ENCODE measurements at regions not wholly inside any gene's neighbourhood (a gene's known extent, or its start where the extent isn't known, plus 50 kb on each side); places are given as distances from the start of the nearest gene placed in this dataset.

DNA sequence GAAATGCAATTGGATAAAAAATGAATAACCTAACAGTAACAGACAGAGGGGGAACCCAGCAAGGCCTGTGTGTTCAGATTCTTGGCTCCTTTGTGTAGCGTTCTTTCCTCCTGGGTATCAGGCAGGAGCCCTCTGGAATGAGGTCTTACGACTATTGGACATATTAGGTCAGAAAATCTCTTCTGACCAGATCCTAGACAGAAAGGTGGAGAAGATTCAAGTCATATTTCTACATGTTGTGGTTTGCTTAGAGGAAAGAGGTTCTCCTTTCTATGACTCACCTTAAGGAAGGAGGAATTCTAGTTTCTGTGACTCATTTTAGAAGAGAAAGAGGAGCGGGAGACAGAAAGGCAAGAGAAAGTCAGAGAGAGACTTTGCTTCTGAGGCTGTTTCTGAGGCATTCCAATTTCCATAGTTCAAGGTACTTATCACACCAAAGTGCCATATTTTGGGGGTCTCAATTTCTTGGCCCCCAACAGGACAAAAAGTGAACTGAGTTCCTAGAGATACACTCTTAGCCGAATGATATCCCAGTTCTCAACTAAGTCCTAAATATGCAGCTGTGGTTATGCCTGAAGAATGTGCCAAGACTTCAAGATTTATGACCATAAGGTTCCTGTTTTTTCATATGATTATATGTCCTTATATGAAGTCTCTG, 618.6 kb downstream of the ZEB2 start:
- Mint-ChIP-seq H3K36me3 (no peaks in the 10 kb centered on the region), H3K4me1 (peaks cover 4% of the 10 kb centered on the region), H3K27ac (no peak overlapping the region), H3K4me3 (no peak overlapping the region), H3K27me3 (ENCODE audit: low read depth) (no peaks in the 10 kb centered on the region), H3K9me3 (no peaks in the 10 kb centered on the region)
- DNase-seq (ENCODE audit: low spot score in 2 of 2, unreplicated experiment in 2 of 2) = no peak
- TF ChIP-seq, protein P1, sequence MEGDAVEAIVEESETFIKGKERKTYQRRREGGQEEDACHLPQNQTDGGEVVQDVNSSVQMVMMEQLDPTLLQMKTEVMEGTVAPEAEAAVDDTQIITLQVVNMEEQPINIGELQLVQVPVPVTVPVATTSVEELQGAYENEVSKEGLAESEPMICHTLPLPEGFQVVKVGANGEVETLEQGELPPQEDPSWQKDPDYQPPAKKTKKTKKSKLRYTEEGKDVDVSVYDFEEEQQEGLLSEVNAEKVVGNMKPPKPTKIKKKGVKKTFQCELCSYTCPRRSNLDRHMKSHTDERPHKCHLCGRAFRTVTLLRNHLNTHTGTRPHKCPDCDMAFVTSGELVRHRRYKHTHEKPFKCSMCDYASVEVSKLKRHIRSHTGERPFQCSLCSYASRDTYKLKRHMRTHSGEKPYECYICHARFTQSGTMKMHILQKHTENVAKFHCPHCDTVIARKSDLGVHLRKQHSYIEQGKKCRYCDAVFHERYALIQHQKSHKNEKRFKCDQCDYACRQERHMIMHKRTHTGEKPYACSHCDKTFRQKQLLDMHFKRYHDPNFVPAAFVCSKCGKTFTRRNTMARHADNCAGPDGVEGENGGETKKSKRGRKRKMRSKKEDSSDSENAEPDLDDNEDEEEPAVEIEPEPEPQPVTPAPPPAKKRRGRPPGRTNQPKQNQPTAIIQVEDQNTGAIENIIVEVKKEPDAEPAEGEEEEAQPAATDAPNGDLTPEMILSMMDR (IDR thresholded peaks at IDR 0.05; ENCODE audit: unreplicated experiment) = peak; percentile 33

DNA sequence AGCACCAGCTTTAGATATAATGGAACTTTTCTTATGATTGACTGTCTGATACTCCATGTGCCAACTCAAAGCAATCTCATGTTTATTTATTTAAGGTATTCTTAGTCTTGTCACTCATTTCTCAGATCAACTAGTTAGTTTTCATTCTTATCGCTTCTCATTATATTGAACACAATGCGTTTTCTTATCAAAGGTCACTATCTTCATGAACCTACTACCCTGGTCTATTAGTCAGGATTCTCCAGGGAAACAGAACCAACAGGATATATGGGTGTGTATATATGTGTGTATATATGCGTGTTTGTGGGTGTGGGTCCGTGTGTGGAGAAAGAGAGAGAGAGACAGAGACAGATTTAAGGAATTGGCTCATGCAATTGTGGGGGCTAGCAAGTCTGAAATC, 619.9 kb downstream of the ZEB2 start:
- H3K4me1 Mint-ChIP-seq = peaks cover 4% of the 10 kb centered on the region
- TF ChIP-seq, protein P1 (IDR thresholded peaks at IDR 0.05; ENCODE audit: unreplicated experiment) = no peak
- H3K36me3 Mint-ChIP-seq = no peaks in the 10 kb centered on the region
- H3K4me3 Mint-ChIP-seq = no peak overlapping the region
- no peaks in the 10 kb centered on the region for H3K27me3 Mint-ChIP-seq (ENCODE audit: low read depth)
- H3K27ac Mint-ChIP-seq = no peak overlapping the region
- DNase-seq (ENCODE audit: low spot score in 2 of 2, unreplicated experiment in 2 of 2) = no peak
- H3K9me3 Mint-ChIP-seq = peaks cover under 1% of the 10 kb centered on the region

DNA sequence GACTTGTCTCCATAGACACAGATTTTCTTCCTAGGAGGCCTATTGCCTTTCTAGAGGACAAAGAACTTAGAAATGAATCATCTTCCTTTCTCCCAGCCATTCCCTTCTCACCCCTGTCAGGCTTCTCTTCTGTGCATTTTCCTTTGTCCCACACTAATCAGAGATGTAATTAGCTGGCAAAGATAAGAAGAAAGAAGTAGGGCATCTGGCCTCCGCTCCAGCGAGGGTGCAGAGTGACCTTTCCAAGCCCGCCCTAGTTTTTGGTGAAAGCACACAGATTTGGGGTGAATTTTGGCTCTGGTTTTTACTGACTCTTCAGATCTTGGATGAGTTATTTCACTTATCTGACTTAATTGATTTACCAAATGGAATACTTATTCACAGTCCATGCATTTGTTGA, 626.5 kb downstream of the ZEB2 start:
- peaks cover 5% of the 10 kb centered on the region for H3K9me3 Mint-ChIP-seq
- no peaks in the 10 kb centered on the region for H3K4me1 Mint-ChIP-seq
- TF ChIP-seq, protein P1 (IDR thresholded peaks at IDR 0.05; ENCODE audit: unreplicated experiment) = no peak
- no peaks in the 10 kb centered on the region for H3K36me3 Mint-ChIP-seq
- H3K27ac Mint-ChIP-seq = no peak overlapping the region
- H3K4me3 Mint-ChIP-seq = no peak overlapping the region
- no peak for DNase-seq (ENCODE audit: low spot score in 2 of 2, unreplicated experiment in 2 of 2)
- peaks cover 15% of the 10 kb centered on the region for H3K27me3 Mint-ChIP-seq (ENCODE audit: low read depth)

DNA sequence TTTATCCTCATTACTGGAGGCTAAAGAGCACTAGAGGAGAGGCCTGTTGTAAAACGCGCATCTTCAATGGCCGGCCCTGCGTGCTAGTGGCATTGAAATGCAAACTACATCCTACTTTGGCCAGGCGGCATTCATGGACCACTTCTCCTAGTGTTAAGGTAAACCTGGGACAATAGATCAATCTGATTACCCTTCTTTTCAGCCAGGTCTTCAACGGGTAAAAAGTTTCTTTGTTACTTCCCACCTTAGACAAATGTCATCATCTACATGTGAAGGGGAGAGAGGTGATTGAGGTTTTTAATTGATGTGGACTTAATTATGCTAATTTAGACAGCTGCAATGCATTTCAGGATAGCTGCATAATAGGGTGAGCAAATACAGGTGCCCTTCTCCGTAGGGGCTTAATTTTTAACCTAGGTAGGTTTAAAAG, 628.0 kb downstream of the ZEB2 start:
- peaks cover 15% of the 10 kb centered on the region for H3K27me3 Mint-ChIP-seq (ENCODE audit: low read depth)
- no peak for DNase-seq (ENCODE audit: low spot score in 2 of 2, unreplicated experiment in 2 of 2)
- TF ChIP-seq, protein P1 (IDR thresholded peaks at IDR 0.05; ENCODE audit: unreplicated experiment) = no peak
- H3K9me3 Mint-ChIP-seq = peaks cover 5% of the 10 kb centered on the region
- H3K4me1 Mint-ChIP-seq = no peaks in the 10 kb centered on the region
- H3K36me3 Mint-ChIP-seq = no peaks in the 10 kb centered on the region
- no peak overlapping the region for H3K4me3 Mint-ChIP-seq
- H3K27ac Mint-ChIP-seq = no peak overlapping the region

DNA sequence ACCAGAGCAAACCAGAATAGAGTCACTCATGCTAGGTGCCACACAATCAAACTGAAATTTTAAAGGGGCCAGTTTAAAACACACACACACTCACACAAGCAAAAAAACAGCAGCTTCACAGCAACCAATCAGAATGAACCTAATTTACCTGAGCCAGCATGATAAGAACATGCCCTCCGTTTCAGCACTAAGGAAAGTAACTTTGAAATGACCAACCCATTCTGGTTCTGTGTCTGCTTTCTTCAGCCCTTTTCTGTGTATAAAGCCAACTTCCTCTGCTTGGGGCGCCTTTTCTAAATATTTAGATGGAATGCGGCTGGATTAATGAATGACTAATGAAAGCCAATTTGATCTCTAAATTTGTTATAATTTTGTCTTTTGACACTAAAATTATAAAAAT, 629.1 kb downstream of the ZEB2 start:
- no peaks in the 10 kb centered on the region for H3K4me1 Mint-ChIP-seq
- H3K36me3 Mint-ChIP-seq = no peaks in the 10 kb centered on the region
- TF ChIP-seq, protein P1 (IDR thresholded peaks at IDR 0.05; ENCODE audit: unreplicated experiment) = no peak
- H3K27ac Mint-ChIP-seq = no peak overlapping the region
- peaks cover 5% of the 10 kb centered on the region for H3K9me3 Mint-ChIP-seq
- no peak overlapping the region for H3K4me3 Mint-ChIP-seq
- peaks cover 15% of the 10 kb centered on the region for H3K27me3 Mint-ChIP-seq (ENCODE audit: low read depth)
- no peak for DNase-seq (ENCODE audit: low spot score in 2 of 2, unreplicated experiment in 2 of 2)

DNA sequence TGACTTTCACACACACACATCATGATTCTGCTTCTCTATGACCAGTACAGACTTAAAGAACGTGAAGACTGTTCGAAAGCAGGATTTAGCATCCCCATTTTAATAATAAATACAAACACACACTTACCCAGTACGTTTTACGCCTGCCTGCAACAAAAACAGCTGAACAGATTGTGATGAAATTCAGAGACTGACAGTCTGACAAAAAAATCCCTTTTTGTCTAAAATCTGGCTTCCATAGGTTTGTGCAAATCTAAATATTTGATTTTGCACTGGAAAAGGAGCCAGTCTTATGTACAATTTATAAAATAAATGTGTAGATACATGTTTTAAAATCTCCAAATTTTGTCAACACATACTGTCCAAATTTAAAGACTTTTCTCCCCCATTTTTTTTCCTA, 630.7 kb downstream of the ZEB2 start:
- peaks cover 15% of the 10 kb centered on the region for H3K27me3 Mint-ChIP-seq (ENCODE audit: low read depth)

More for the DNA sequence above, 630.7 kb downstream of the ZEB2 start:
- Mint-ChIP-seq H3K27ac (no peak overlapping the region), H3K4me1 (no peaks in the 10 kb centered on the region), H3K9me3 (no peaks in the 10 kb centered on the region), H3K36me3 (no peaks in the 10 kb centered on the region), H3K4me3 (no peak overlapping the region)
- TF ChIP-seq, protein P1 (IDR thresholded peaks at IDR 0.05; ENCODE audit: unreplicated experiment) = no peak
- DNase-seq (ENCODE audit: low spot score in 2 of 2, unreplicated experiment in 2 of 2) = no peak
